SH-SY5Y (cell line): ENCODE measurements at regions not wholly inside any gene's neighbourhood (a gene's known extent, or its start where the extent isn't known, plus 50 kb on each side); places are given as distances from the start of the nearest gene placed in this dataset.

Source experiments
- GATA2 ChIP-seq: IDR thresholded peaks from 2 replicates; pipeline ENCODE4 v1.6.1; 2011; ENCODE audit warnings: mild to moderate bottlenecking, low read depth, low read length
- GATA3 ChIP-seq: IDR thresholded peaks from 2 replicates; pipeline ENCODE4 v1.6.1; 2011; ENCODE audit warnings: low read depth, mild to moderate bottlenecking, low read length, moderate library complexity

DNA sequence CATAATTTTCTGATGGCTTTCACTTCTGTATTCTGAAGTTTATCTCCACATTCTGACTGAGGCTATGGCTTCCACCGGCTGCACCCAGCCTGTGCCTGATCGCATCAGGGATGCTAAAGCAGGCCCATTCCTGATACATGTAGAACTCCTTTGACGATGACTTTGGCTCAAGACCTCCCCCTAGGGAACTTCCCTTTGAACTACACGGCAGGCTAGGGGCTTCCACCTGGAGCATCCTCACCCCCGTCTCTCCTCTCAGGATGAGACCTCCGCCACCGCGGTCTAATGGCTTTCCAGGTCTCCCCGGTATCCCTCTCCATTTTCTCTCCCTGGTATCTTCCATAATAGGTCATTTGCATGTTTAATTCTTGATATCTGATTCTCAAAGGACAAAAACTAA is 214.9 kb upstream of the CHST9 start:
- no peak for TF ChIP-seq GATA2
- no peak for TF ChIP-seq GATA3

DNA sequence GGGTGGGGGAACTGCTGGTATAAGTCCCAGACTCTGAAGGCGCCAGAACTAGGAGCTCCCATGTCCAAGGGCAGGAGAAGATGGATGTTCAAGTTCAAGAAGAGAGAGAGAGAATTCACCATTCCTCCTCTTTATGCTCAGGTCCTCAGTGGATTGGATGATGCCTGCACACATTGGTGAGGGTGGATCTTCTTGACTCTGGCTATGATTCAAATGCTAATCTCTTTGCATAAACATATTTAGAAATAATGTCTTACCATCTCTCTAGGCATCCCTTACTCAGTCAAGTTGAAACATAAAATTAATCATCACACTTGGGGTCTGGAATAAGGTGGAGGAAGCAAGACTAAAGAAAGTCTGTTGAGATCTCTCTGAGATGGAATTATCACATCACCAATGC is 210.6 kb upstream of the CHST9 start:
- TF ChIP-seq GATA2: no peak
- TF ChIP-seq GATA3: no peak

DNA sequence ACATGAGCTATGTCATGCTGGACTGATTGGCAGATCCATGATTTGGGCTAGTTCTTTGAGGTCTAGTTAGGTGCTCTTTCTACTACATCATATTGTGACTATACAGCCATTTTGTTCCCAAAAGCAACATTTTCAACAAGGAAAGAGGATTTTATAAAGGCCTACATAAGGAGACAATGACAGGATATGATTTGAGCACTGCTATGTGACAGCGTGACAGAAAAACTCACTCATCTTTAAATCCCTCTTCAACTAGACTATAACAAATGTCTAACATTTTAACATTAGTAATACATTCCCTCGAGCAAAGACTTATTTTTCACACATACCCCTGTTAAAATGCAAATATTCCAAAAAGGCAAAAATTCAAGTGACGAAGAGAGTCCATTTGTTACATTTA is 209.6 kb upstream of the CHST9 start:
- TF ChIP-seq GATA2 (no peak), GATA3 (no peak)

DNA sequence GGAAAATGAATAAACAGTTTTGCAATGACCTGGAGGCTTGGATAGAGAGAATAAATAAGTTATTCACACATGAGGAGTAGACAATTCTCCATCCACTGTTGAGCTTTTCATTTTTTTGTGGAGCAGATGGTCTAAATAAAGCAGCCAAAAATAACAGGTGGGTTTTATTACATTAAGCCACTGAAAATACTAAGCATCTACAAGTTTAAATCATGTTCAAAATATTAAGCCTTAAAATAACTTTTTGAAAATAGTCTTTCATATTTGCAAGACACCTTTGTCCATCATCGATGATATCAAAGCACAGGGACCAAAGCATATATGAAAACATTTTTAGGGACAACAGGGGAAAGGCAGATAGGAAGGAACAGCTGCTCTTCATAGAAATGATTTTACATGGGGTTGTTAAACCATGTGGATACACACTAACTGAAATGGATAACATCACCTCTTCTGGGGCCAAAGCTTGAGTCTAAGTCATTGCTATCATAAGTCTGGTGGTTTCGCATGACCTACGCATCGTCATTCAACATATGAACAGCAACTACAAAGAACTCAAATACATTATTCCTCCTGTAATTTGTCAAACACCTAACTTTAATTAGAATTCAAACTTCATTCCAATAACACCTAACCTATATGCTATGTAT is 197.6 kb upstream of the CHST9 start:
- TF ChIP-seq GATA2: no peak
- TF ChIP-seq GATA3: no peak

DNA sequence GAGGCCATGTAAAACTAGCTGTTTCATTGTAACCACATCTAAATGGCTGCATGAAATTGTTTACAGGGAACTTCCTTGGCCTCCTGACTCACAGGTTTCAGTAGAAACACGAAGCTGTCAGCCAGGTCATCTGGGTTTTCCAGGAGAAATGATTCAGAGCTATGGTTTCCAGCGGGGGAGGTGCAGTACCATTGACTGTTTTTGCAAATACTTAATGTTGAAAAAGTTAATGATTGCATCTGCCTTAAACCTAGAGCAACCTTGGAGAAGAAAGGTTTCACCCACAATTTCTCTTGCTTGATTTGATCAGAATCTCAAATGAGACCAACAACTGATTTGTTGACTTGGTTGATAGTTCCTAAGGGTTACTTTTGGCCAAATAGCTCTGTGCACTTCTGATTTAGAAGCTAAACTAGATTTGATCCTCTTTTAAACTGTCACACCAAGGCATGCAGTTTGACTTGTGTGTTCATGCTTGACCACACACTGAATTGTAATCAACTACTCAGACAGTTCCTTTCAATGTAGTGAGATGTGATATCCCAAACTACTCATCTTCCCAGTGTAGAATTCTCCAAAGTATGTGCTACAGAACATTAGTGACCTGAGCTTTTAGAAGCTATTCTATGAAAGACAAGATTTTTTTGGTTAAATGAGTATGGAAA is 193.5 kb upstream of the CHST9 start:
- TF ChIP-seq GATA3: no peak
- TF ChIP-seq GATA2: no peak

DNA sequence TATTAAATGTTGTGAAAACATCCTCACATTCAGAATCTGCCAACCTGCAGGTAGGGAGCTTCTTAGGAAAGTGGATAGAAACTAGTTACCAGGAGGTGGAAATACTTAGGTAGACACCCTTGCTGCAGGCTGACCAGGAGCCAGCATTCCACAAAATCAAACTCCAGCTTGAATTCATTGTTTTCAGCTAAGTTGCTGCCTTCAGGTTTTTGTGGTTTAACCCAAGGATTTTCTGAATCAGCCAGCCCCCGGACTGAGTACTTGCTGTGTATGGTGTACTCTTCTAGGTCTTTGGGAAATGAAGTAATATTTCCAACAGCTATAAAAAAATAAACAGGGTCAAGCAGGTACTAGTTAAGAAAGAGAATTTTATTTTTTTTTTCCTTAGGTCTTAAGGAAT is 192.1 kb upstream of the CHST9 start:
- TF ChIP-seq GATA2 (no peak), GATA3 (no peak)

DNA sequence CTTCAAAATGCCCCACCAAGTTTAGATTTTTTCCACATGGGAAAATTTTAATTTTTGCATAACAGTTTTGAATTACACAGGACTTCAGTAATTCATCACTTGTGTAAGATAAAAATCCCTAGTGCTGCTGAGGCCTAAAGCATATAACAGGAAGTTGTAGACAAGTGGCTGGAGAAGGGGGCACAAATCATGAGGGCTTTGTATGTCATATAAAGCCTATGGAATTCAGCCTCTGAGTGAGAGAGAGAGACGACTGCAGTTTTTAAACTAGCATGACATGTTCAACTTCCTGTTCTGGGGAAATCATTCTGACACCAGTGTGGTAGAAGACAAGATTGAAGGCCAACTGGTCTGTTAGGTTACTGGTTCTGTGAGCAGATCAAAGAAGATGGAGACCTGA is 187.3 kb upstream of the CHST9 start:
- TF ChIP-seq GATA3: no peak
- TF ChIP-seq GATA2: no peak

DNA sequence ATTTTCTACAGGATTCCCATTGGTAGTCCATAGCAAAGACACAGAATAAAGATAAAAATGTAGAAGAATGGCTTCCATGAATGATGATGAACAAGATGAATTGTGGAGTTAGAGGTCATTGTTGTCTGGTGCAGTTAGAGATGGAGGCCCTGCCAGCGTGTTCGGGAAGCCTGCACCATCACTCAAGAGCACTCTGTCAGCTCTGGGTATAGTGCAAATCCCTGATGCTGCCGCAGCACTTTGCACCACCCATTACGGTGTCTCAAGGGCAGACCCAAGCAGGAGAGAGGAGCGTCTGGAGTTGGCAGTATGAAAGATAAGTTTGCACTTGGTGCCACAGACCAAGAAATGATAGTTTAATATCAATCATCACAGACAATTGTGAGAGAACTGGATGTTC is 181.6 kb upstream of the CHST9 start:
- TF ChIP-seq GATA2 (no peak), GATA3 (no peak)

DNA sequence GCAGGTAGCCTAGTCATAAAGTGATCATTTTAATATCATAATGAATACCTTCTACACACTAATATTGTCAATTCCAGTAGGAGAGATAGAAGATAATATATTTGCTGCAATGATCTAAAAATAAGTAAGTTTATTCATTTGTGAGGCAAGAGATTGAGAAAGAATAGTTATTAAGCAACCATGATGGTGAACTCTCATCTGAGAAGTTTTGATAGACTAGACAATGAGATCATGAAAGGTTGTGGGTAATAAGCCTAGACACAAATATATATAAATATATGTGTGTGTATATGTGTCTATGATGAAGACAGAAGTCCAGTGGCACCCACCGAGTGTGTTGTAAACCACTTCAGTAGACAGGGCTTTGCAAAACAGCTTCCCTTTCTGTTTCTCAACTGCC is 181.0 kb upstream of the CHST9 start:
- TF ChIP-seq GATA3 (no peak), GATA2 (no peak)

DNA sequence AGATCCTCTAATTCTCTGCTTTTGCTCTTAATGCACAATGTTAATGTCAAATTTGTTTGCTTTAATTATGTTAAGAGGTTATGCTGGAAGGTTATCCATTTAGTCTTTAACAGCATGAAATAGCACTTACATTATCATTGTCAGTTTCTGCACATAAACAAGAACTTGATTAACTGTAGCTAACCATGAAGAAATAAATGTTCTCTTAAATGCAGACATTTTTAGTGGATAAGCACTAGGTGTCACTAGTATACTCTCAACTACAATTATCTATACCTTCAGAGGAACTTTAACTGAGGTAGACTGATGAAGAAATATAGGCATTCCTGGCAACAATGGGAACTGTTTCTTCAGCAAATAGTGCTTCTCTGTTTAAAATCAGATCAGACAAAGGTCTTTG is 178.8 kb upstream of the CHST9 start:
- no peak for TF ChIP-seq GATA2
- TF ChIP-seq GATA3: no peak

DNA sequence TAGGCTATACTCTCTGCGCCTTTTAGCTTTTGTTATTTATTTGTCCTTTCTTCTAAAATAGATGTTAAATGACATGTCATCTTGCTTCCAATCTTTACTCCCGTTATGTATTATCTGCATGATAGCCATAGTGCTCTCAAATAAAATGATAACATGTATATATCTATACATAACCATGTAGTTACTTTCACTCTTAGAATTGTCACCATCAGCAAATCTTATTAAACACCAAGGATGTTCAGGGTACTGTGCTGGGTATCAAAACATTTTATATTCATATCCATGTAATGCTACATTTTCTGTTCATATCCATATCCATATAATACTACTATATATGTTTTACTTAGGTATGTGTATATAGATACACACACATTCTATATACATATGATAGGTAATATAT is 176.4 kb upstream of the CHST9 start:
- no peak for TF ChIP-seq GATA2
- TF ChIP-seq GATA3: no peak

DNA sequence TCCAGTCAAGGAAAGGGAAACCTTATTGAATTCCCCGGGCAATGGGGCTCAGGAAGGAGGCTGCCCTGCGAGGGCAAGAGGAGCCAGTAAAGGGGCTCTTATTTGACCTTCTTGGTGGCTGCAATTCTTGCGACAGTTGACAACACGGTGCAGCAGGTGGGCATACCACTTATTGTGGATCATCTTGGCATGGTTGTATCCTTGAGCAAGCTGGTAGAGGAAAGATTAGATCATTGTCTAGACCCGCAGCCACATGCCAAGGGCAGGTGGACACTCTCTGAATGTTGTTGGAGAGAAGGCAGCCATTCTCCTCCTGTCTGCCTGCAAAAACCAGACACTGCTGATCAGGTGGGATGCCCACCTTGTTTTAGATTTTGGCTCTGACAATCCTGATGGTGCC is 170.2 kb upstream of the CHST9 start:
- TF ChIP-seq GATA3 (no peak), GATA2 (no peak)

DNA sequence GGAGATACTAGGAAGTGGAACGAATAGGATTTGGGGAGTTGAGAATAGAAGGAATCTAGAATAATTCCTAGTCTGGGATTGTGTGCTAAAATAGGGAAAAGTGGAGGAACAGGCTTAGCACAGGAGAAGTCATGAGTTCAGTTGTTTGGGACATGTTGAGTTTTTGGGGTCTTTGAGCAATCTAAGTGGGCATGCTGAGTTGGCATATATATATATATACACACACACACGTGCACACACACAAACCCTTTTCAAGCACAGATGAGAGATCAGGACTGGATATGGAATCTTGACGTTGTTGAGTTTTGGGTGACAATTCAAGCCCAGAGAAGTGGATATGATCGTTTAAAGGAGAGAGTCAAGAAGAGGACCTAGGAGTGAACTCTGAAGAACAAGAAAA is 168.2 kb upstream of the CHST9 start:
- TF ChIP-seq GATA3 (no peak), GATA2 (no peak)

DNA sequence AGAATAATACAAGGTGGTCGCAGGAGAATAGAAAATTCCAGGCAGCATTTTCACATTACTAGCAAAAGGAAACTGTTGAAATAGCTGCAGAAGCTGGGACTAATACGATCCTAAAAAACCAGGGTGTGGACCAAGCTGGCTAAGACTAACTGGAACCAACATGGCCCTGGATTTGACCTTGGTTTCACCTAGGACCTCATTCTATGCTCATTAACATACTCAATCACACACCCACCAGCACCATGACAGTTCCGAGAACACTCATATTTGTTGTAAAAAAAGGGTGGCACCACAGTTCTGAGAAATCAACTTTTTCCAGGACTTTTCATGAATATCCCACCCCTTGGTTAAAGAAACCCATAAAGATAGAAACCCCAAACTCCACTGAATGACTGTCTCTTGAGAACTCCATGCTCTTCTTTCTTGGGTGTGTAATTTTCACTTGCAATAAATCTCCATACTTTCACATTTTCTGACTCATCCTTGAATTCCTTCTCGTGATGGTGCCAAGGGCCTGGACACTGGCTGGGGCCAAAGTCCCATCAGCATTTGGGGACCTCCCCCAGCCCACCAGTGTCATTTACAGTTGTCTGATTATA is 164.3 kb upstream of the CHST9 start:
- TF ChIP-seq GATA2 (no peak), GATA3 (no peak)

DNA sequence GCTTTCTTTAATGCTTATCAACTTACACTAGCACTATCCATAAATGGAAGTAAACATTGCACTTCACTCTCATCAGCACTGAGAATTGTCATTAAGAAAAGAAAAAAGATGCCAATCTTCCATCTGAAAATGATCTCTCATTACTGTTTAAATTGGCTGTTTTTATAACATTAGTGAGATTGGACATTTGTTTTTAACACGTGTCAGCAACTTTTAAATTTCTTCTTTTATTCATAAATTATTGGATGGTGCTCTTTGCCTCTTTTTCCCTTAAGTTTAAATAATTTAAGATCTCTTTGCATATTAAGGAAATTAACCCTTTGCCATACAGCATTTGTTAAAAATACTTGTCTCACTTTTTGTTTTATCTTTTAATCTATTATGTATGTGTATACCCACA is 146.5 kb upstream of the CHST9 start:
- TF ChIP-seq GATA3 (no peak), GATA2 (no peak)

DNA sequence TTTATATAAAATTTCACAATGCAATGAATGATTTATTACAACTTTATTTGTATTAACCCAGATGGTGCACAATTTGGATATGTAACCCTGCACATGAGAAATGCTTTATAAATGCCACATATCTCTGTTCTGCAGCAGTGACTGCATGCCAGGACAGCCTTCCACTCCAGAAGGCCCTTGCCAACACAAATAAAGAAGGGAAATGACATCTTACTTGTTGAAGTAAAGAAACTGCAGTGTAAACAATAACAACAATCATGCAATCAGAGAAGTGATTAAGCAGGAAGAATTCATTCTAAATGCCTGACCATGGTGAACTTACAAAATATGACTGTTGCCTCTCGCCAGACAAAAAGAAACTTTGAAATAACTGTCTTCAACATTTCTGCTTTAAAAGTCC is 129.9 kb upstream of the CHST9 start:
- TF ChIP-seq GATA3 (no peak), GATA2 (no peak)
